ACC112 (cell line): ENCODE measurements at regions not wholly inside any gene's neighbourhood (a gene's known extent, or its start where the extent isn't known, plus 50 kb on each side); places are given as distances from the start of the nearest gene placed in this dataset.

Experiments used
- H2AFZ ChIP-seq: fragments of 200-600 bp; sonication (generic); one replicate; pipeline ENCODE4 v1.6.0; 2017; ENCODE audit warnings: antibody characterized with exemption, low read length; ENCODE audit not compliant: unreplicated experiment
- H3K27ac ChIP-seq: fragments of 200-600 bp; sonication (generic); 2 replicates; pipeline ENCODE4 v1.5.1; 2014; ENCODE audit warnings: low read depth, mild to moderate bottlenecking, antibody characterized with exemption, low read length, moderate library complexity
- H3K27me3 ChIP-seq: fragments of 200-600 bp; sonication (generic); 2 replicates; pipeline ENCODE4 v1.6.1; 2014; ENCODE audit warnings: mild to moderate bottlenecking, antibody characterized with exemption, low read length, moderate library complexity, mixed read lengths; ENCODE audit not compliant: insufficient read depth
- H3K36me3 ChIP-seq: fragments of 200-600 bp; sonication (generic); 2 replicates; pipeline ENCODE4 v1.6.1; 2016; ENCODE audit warnings: mild to moderate bottlenecking, antibody characterized with exemption, low read length, moderate library complexity, mixed read lengths; ENCODE audit not compliant: insufficient read depth
- H3K4me1 ChIP-seq: fragments of 200-600 bp; sonication (generic); one replicate; pipeline ENCODE4 v1.6.1; 2016; ENCODE audit warnings: low read length, mixed read lengths; ENCODE audit not compliant: insufficient read depth, unreplicated experiment, control insufficient read depth
- H3K4me3 ChIP-seq: fragments of 200-600 bp; sonication (generic); 2 replicates; pipeline ENCODE4 v1.5.1; 2014; ENCODE audit warnings: mild to moderate bottlenecking, low read depth, low read length
- H3K79me2 ChIP-seq: fragments of 200-600 bp; sonication (generic); one replicate; pipeline ENCODE4 v1.6.0; 2016; ENCODE audit warnings: low read length; ENCODE audit not compliant: control insufficient read depth, unreplicated experiment, insufficient read depth

DNA sequence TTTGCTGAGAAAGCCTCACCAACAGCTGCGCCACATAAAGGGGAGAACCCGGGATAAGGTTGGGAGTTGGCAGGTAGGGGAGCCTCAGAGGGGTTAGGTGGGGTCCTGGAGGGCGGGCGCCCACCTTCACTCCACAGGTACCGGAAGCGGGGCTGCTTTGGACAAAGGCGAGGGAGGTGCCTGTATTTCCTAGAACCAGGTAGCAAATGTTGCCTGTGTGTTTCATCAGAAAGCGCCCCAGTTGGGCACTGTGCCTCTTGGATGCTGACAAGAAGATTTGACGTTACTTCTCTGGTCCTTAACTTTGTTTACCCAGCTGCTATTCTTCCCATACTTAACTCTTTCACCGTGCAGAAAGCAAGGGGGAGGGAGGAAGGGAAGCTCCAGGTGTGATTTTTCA lies 278.9 kb downstream of the ZNF536 start:
- Histone ChIP-seq H3K79me2 (no peaks in the 10 kb centered on the region), H3K4me3 (no peak overlapping the region), H3K4me1 (no peaks in the 10 kb centered on the region), H3K36me3 (no peaks in the 10 kb centered on the region), H2AFZ (no peak overlapping the region), H3K27ac (no peak overlapping the region), H3K27me3 (no peaks in the 10 kb centered on the region; the same call in 1 of the 2 replicates)

DNA sequence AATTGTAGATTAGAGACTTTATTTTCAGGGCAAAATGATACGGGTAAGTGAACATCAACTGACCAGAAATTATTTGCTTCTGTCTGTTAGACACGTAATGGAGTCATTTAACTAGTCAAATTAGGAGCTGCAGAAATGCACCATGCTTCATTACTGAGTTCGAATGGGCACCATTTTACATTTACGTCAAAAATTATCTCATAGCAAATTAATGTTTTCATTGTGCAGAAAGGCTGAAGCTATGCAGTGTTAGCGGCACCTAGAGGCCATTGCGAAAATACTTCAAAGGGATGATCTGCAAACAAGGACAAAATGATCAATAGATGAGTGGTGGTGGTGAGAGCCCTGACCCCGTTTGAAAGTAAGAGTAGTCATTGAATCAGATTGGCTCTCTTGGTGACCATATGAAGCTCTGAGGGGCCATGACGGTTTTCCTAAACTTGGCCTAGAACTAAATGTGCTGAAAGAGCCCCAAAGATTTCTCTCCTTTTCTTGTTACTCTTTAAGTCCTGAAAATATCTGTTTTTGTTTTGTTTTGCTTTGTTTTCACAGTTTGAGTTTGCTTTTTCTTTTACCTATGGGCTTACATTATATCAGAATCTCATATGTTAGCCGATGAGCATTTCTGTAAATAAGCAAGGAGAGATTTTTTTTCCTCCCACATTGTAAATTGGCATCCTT lies 277.9 kb downstream of the ZNF536 start:
- Histone ChIP-seq H3K4me3 (no peak overlapping the region), H3K79me2 (no peaks in the 10 kb centered on the region), H3K4me1 (no peaks in the 10 kb centered on the region), H3K36me3 (no peaks in the 10 kb centered on the region), H3K27me3 (no peaks in the 10 kb centered on the region; the same call in 1 of the 2 replicates), H2AFZ (no peak overlapping the region), H3K27ac (no peak overlapping the region)

DNA sequence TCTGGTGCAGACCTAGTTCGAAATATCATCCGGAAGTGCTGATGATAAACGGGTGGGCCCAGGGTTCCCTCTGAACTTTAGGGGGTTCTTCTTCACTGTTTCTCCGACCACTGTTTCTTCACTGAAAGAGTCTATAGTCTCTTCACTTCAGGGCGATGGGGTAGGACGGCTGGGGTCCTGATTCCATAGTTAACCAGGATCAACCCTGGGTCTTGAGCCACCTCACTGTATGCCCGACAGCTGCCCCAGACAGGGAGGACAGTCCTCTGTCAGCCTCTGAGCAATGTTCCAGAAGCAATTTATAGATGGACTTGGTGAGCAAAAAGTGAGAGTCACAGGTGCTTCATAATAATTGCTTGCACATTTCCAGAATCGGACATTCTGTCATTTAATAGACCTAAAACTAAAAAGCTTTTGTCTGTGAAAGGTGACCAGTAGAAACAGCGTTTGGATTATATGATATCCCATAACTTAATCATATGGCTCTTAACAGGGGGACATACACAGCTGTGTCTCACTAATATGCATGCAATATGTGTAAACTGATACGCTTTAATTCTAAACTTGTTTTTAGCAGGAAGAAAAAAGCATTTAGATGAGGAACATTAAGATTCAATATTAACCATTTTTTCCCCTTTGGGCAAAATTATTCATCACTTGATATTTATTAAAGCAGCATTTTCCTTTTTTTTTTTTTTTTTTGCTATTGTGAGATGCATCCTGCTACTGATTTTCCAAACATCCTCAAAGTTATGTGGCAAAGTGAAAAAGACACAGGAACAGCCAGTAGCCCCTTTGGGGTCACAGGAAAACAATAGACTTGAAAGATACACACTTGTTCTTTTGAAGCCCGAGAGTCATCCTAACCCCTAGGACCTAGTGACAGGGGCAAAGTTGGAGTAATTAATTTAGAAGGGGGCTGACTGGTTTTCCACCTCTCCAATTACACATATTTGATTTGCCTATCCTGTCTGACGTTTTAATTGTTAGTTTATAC lies 277.0 kb downstream of the ZNF536 start:
- no peak overlapping the region for H3K4me3 ChIP-seq
- no peak overlapping the region for H3K27ac ChIP-seq
- H3K27me3 ChIP-seq = no peaks in the 10 kb centered on the region; the same call in 1 of the 2 replicates
- H3K79me2 ChIP-seq = no peaks in the 10 kb centered on the region
- H3K36me3 ChIP-seq = no peaks in the 10 kb centered on the region
- no peak overlapping the region for H2AFZ ChIP-seq
- no peaks in the 10 kb centered on the region for H3K4me1 ChIP-seq

DNA sequence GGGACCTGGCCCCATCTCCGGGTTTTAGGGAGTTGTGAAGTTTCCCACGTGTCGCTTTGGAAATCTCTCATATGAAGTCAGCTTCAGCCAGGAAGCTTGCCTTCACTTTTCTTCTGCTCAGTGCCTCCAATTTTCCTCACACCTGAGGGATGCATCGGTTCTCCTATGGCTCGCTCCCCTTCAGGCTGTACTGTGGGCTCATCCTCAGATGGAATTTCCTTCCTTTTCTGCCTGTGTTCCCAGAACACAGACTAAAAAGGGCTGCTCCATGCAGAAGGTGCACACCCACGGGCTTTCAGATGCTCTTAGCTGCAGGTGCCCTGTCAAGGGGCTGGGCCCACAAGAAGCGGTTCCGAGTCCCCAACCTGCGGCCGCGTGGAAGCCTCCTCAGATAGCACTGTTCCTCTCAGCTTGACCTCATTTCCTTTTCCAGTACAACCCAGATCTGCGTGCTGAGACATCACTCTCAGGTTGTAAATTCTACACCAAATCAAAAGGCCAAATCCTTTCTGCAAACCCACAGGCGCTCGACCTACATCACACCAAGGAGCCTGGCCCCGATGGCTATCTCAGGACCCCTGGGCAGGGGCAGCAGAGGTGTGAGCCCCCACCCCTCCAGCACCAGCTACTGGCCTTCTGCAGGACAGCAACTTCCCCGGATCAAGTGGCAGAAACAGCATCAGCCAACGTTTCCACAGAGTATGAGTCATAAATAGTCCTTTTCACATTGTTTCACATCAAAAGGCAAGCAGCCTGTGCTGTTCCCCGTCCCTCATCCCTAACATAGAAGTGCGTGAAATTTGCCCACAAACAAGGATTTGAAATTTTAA lies 275.9 kb downstream of the ZNF536 start:
- H2AFZ ChIP-seq = no peak overlapping the region

DNA sequence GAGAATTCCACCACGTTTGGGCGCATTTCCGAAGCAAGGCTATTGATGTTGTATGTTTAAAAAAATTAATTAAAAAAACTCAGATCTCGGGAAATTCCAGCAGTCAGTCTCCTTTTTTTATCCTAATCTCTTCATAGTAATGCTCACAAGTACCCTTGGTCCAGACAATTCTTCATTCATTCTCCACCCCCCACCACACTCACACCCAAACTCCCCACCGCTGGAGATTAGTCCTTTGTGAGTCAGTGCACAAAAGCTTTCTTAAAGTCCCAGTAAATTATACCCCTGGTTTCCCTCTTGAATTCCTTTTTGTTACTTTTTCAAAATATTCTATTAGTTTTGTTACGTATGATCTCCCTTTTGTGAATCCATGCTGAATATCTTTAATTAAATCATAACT lies 274.6 kb downstream of the ZNF536 start:
- Histone ChIP-seq H3K36me3 (no peaks in the 10 kb centered on the region), H3K4me1 (no peaks in the 10 kb centered on the region), H3K27ac (no peak overlapping the region), H3K79me2 (no peaks in the 10 kb centered on the region), H3K4me3 (no peak overlapping the region), H2AFZ (no peak overlapping the region), H3K27me3 (no peaks in the 10 kb centered on the region; the same call in 1 of the 2 replicates)

More for the DNA sequence above, 275.9 kb downstream of the ZNF536 start:
- Histone ChIP-seq H3K27me3 (no peaks in the 10 kb centered on the region; the same call in 1 of the 2 replicates), H3K4me1 (no peaks in the 10 kb centered on the region), H3K36me3 (no peaks in the 10 kb centered on the region), H3K79me2 (no peaks in the 10 kb centered on the region), H3K27ac (no peak overlapping the region), H3K4me3 (no peak overlapping the region)

DNA sequence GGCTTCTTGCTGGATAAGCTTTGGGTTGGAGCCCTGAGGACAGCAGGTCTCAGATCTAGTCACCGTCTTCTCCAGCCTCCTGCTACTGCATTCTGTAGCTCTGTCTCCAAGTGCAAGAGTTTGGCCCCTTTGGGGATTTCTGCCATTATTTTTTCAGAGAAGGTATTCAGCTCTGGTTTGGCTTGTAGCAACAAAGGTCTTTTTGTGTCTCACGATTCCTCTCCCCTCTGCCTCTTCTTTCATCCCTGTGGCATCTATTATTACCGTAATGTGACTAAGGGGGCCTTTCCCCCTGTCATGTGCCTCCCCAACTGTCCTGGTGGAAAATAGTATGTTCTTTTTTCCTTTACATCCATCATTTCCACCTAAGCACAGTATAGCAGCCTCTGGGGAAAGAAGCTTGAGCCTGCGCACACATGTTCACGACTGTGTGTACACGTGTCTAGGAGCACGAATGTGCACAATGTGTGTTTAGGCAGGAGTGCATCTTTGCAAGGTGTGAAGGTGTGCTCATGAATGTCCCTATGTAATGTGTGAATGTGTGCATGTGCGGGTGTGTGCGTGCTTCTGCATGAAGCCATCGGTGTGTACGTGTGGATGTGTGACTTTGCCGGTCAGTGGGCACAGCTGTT lies 273.9 kb downstream of the ZNF536 start:
- Histone ChIP-seq H3K27ac (no peak overlapping the region), H2AFZ (no peak overlapping the region), H3K4me1 (no peaks in the 10 kb centered on the region)

DNA sequence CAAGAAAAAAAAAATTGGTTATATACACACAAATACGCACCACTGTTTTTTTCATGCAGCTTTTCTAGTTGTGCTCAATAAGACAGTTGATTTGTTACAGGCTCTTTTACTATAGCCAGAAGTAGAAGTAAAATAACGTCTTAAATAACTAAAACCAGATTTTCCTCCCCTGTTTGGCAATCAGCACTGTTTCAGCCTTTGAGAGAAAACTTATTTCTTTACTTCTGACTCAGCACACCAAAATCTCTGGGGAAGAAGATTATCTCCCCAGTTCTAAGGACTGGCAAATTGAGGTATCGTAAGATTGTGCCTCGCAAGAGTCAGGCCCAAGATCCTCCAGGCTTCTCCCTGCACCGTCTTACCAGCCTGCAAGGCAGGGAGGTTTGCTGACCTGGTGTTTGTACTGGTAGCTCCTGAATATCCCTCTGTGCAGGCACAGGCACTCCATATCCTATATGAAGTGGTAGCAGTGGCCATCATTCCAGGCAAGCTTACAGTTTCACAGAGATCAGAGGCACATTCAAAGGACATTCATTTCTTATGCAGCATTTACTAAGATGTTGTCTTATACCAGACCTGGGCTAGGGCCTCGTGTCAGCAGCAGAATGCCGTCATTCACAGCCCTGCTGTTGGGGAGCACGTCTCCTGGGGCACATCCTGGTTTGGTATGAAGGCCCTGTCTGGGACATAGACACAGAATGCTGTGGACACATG lies 268.2 kb downstream of the ZNF536 start:
- H3K4me1 ChIP-seq = no peaks in the 10 kb centered on the region

More for the DNA sequence above, 273.9 kb downstream of the ZNF536 start:
- Histone ChIP-seq H3K27me3 (no peaks in the 10 kb centered on the region; the same call in 1 of the 2 replicates), H3K36me3 (no peaks in the 10 kb centered on the region), H3K4me3 (no peak overlapping the region), H3K79me2 (no peaks in the 10 kb centered on the region)

DNA sequence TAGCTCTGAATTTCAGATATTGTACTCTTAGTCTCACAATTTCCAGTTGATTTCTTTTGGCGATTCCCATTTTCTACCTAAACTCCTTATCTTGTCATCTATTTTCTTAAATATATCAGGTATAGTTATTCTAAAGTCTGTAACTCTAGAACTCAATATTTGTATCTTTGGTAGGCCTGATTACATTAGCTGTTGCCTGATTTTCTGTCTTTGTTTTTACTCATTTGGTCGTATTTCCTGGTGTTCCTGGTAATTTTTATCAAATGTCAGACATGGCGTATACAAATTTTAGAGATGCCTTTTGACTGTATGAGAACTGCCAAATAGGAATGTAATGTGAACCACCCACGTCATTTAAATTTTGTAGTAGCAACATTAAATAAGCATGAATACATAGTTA lies 266.7 kb downstream of the ZNF536 start:
- Histone ChIP-seq H3K27ac (no peak overlapping the region), H2AFZ (no peak overlapping the region)

More for the DNA sequence above, 268.2 kb downstream of the ZNF536 start:
- no peak overlapping the region for H3K27ac ChIP-seq
- no peak overlapping the region for H2AFZ ChIP-seq
- H3K36me3 ChIP-seq = no peaks in the 10 kb centered on the region
- H3K79me2 ChIP-seq = no peaks in the 10 kb centered on the region
- H3K27me3 ChIP-seq = no peaks in the 10 kb centered on the region
- H3K4me3 ChIP-seq = no peak overlapping the region

DNA sequence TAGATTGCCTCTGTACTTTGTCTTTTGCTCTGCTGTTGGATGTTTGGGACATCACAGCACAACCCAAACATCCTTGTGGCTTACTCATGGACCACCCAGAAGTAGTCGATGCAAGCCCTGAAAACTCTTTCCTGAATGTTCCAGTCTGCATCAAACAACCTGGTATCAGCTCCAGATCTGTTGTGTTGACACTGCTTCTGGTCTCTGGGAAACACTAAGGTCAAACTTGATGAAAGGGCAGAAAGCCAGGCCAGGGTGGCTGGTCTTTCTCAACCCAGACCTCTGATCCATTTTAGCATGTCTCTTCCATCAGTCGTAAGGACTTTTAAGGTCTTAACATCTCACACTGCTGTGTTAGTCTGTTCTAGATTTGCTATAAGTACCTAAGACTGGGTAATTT lies 265.7 kb downstream of the ZNF536 start:
- Histone ChIP-seq H3K27ac (no peak overlapping the region), H3K79me2 (no peaks in the 10 kb centered on the region), H3K36me3 (no peaks in the 10 kb centered on the region), H2AFZ (no peak overlapping the region), H3K4me3 (no peak overlapping the region), H3K27me3 (no peaks in the 10 kb centered on the region), H3K4me1 (no peaks in the 10 kb centered on the region)

More for the DNA sequence above, 266.7 kb downstream of the ZNF536 start:
- Histone ChIP-seq H3K27me3 (no peaks in the 10 kb centered on the region), H3K36me3 (no peaks in the 10 kb centered on the region), H3K4me1 (no peaks in the 10 kb centered on the region), H3K79me2 (no peaks in the 10 kb centered on the region), H3K4me3 (no peak overlapping the region)
